ENCODE measurements at regions not wholly inside any gene's neighbourhood (a gene's known extent, or its start where the extent isn't known, plus 50 kb on each side); places are given as distances from the start of the nearest gene placed in this dataset.

DNA sequence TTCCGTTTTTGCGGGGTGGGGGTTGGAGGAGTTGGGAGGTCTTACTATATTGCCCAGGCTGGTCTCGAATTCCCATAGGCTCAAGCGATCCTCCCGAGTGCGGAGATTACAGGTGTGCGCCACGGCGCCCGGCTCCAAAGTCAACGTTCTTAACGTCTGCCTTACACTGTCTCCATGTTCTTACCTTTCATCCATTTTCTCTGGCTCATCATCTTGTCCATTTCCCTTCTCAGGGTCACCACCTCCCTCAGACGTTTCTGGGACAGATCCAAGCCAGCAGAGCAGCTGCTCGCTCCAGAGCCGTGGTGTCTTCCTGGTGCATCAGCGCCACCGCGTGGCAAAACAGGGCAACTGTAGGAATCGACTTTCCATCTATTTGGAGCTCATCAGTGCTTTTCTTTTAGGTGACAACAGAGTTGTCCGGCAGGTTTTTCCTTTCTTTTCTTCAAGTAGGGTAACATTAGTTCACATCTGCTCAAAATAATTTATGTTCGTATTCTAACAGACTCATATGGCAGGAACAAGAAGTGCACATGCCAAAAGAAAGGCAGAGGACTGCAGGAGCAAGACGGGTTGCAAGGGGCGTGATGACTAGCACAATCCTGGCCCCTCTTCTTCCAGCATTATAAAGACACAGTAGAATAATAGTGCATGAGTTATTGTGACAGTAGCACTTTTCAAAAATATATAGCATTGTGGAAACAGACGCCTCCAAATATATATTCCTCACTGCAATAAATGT is 103.1 kb upstream of the ABCC4 start:
- Histone ChIP-seq H3K4me2 (ENCODE audit: extremely low read depth, insufficient read depth, low read length) (peak overlapping the region; percentile 82), H3K4me3 (replicated peaks in 1 of 4; ENCODE audit: control extremely low read depth in 1 of 4, insufficient read depth in 1 of 4, low read depth in 3 of 4, low read length in 4 of 4) (peak overlapping the region; percentile 21 to 56 (median 48)), H3K36me3 (ENCODE audit: control insufficient read depth, insufficient read depth, low read length) (no peaks in the 10 kb centered on the region)

DNA sequence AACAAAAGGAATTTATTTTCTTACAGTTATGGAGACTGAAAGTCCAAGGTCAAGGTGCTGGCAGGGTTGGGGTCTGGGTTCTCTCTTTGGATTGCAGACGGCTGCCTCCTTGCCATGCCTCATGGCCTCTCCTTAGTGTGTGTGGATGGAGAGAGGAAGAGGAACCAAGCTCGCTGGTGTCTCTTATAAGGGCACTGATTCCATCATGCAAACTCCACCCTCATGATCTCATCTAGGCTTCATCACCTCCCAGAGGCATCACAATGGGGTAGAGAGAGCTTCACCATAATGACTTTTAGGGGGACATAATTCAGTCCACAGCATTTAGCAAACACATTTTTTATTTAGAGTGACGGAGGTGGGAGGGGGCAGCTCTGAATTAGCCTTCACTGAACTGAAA is 104.9 kb upstream of the ABCC4 start:
- no peak overlapping the region for H3K4me2 ChIP-seq (ENCODE audit: extremely low read depth, insufficient read depth, low read length)
- TF ChIP-seq EZH2 (IDR thresholded peaks at IDR 0.05; ENCODE audit: low read length, missing control alignments) = no peak
- TF ChIP-seq, protein P1, sequence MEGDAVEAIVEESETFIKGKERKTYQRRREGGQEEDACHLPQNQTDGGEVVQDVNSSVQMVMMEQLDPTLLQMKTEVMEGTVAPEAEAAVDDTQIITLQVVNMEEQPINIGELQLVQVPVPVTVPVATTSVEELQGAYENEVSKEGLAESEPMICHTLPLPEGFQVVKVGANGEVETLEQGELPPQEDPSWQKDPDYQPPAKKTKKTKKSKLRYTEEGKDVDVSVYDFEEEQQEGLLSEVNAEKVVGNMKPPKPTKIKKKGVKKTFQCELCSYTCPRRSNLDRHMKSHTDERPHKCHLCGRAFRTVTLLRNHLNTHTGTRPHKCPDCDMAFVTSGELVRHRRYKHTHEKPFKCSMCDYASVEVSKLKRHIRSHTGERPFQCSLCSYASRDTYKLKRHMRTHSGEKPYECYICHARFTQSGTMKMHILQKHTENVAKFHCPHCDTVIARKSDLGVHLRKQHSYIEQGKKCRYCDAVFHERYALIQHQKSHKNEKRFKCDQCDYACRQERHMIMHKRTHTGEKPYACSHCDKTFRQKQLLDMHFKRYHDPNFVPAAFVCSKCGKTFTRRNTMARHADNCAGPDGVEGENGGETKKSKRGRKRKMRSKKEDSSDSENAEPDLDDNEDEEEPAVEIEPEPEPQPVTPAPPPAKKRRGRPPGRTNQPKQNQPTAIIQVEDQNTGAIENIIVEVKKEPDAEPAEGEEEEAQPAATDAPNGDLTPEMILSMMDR (conservative IDR thresholded peaks at IDR 0.05 in 1 of 2, IDR thresholded peaks at IDR 0.05 in 1 of 2; ENCODE audit: low read depth in 1 of 2, low read length in 2 of 2) = no peak
- H3K9me3 ChIP-seq (ENCODE audit: control insufficient read depth, insufficient read depth, low read depth, low read length) = no peaks in the 10 kb centered on the region
- no peak overlapping the region for H2AFZ ChIP-seq (ENCODE audit: low read length)
- H4K20me1 ChIP-seq (ENCODE audit: control insufficient read depth, extremely low read depth, insufficient read depth, low read length) = no peaks in the 10 kb centered on the region
- no peak overlapping the region for H3K9ac ChIP-seq (ENCODE audit: insufficient read depth, low read length)
- H3K36me3 ChIP-seq (ENCODE audit: control insufficient read depth, insufficient read depth, low read length) = no peaks in the 10 kb centered on the region
- DNase-seq (ENCODE audit: low read depth in 2 of 2) = no peak
- H3K27me3 ChIP-seq (ENCODE audit: control insufficient read depth, insufficient read depth, low read length) = no peaks in the 10 kb centered on the region
- no peaks in the 10 kb centered on the region for H3K79me2 ChIP-seq (ENCODE audit: control insufficient read depth, insufficient read depth, low read length)
- no peak overlapping the region for H3K4me3 ChIP-seq (replicated peaks in 1 of 4; ENCODE audit: control extremely low read depth in 1 of 4, insufficient read depth in 1 of 4, low read depth in 3 of 4, low read length in 4 of 4)
- H3K27ac ChIP-seq (ENCODE audit: insufficient read depth, low read length) = no peak overlapping the region
- no peaks in the 10 kb centered on the region for H3K4me1 ChIP-seq (ENCODE audit: control insufficient read depth, extremely low read depth, insufficient read depth, low read length)

More for the DNA sequence above, 103.1 kb upstream of the ABCC4 start:
- Histone ChIP-seq H3K9me3 (ENCODE audit: control insufficient read depth, insufficient read depth, low read depth, low read length) (no peaks in the 10 kb centered on the region), H3K79me2 (ENCODE audit: control insufficient read depth, insufficient read depth, low read length) (no peaks in the 10 kb centered on the region), H3K27ac (ENCODE audit: insufficient read depth, low read length) (no peak overlapping the region), H3K9ac (ENCODE audit: insufficient read depth, low read length) (no peak overlapping the region), H3K27me3 (ENCODE audit: control insufficient read depth, insufficient read depth, low read length) (no peaks in the 10 kb centered on the region), H2AFZ (ENCODE audit: low read length) (peak overlapping the region; percentile 86), H3K4me1 (ENCODE audit: control insufficient read depth, extremely low read depth, insufficient read depth, low read length) (no peaks in the 10 kb centered on the region), H4K20me1 (ENCODE audit: control insufficient read depth, extremely low read depth, insufficient read depth, low read length) (no peaks in the 10 kb centered on the region)
- DNase-seq (ENCODE audit: low read depth in 2 of 2) = peak; percentile 58 to 76
- TF ChIP-seq, protein P1 (conservative IDR thresholded peaks at IDR 0.05 in 1 of 2, IDR thresholded peaks at IDR 0.05 in 1 of 2; ENCODE audit: low read depth in 1 of 2, low read length in 2 of 2) = peak; percentile 91 to 97
- no peak for TF ChIP-seq EZH2 (IDR thresholded peaks at IDR 0.05; ENCODE audit: low read length, missing control alignments)

DNA sequence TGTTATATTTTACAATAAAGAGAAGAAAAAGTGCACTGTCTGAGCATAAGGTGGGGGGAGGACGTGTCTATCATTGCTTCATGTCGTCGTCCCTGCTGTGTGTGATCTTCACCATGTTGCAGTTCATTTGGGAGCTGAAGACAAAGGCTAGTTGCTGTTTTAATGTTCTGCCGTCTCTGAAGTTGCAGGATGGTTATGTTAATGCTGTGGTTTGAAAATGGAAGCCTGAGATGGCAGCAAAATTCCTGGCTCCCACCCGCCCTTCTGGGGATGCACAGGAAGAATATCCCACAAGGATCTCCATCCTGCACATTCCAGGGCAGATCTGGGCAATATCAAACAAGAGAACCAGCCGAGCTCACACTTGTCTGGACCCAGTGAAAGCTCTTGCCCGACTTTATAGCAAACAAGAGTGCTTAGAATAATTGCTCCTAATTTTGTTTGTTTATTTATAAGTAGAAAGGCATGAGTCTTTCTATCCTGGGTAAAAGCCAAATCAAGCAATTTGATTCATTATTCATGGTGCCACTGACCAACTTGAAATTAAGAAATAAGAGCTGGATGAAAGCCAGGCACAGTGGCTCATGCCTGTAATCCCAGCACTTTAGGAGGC is 110.3 kb upstream of the ABCC4 start:
- peak; percentile 15 to 42 for DNase-seq (ENCODE audit: low read depth in 2 of 2)
- no peak overlapping the region for H3K4me2 ChIP-seq (ENCODE audit: extremely low read depth, insufficient read depth, low read length)

More for the DNA sequence above, 110.3 kb upstream of the ABCC4 start:
- H3K4me1 ChIP-seq (ENCODE audit: control insufficient read depth, extremely low read depth, insufficient read depth, low read length) = no peaks in the 10 kb centered on the region
- no peaks in the 10 kb centered on the region for H3K27me3 ChIP-seq (ENCODE audit: control insufficient read depth, insufficient read depth, low read length)
- H3K4me3 ChIP-seq (replicated peaks in 1 of 4; ENCODE audit: control extremely low read depth in 1 of 4, insufficient read depth in 1 of 4, low read depth in 3 of 4, low read length in 4 of 4) = no peak overlapping the region
- H3K9me3 ChIP-seq (ENCODE audit: control insufficient read depth, insufficient read depth, low read depth, low read length) = no peaks in the 10 kb centered on the region
- TF ChIP-seq, protein P1 (conservative IDR thresholded peaks at IDR 0.05 in 1 of 2, IDR thresholded peaks at IDR 0.05 in 1 of 2; ENCODE audit: low read depth in 1 of 2, low read length in 2 of 2) = no peak
- no peak for TF ChIP-seq EZH2 (IDR thresholded peaks at IDR 0.05; ENCODE audit: low read length, missing control alignments)
- H3K36me3 ChIP-seq (ENCODE audit: control insufficient read depth, insufficient read depth, low read length) = no peaks in the 10 kb centered on the region
- no peak overlapping the region for H2AFZ ChIP-seq (ENCODE audit: low read length)
- H3K9ac ChIP-seq (ENCODE audit: insufficient read depth, low read length) = no peak overlapping the region
- no peaks in the 10 kb centered on the region for H3K79me2 ChIP-seq (ENCODE audit: control insufficient read depth, insufficient read depth, low read length)
- no peaks in the 10 kb centered on the region for H4K20me1 ChIP-seq (ENCODE audit: control insufficient read depth, extremely low read depth, insufficient read depth, low read length)
- no peak overlapping the region for H3K27ac ChIP-seq (ENCODE audit: insufficient read depth, low read length)
